ENCODE measurements at regions not wholly inside any gene's neighbourhood (a gene's known extent, or its start where the extent isn't known, plus 50 kb on each side); places are given as distances from the start of the nearest gene placed in this dataset.
"Not testable (repeated sequence)": the region's sequence is repeated elsewhere in the genome, so short reads cannot be mapped to it uniquely, and the experiment has no call there.

DNA sequence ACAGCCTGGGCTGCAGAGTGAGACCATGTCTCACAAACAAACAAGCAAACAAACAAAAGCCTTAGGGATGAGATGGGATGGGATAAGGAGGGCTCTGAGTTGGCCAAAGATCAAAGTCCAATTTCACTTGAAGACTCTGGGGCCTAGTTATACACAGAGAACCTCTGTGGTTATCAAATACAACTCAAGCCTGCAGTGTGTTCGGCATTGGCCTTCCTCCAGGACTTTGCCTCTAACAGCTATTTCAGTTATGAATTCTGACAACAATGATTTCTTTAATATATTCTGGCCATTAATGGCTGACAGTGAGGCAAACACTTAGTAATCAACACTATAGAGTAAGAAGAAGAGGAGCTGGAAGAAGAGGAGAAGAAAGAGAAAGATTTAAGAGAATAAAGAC, 171.1 kb downstream of the PDGFRA start:
- TF ChIP-seq, protein P1, sequence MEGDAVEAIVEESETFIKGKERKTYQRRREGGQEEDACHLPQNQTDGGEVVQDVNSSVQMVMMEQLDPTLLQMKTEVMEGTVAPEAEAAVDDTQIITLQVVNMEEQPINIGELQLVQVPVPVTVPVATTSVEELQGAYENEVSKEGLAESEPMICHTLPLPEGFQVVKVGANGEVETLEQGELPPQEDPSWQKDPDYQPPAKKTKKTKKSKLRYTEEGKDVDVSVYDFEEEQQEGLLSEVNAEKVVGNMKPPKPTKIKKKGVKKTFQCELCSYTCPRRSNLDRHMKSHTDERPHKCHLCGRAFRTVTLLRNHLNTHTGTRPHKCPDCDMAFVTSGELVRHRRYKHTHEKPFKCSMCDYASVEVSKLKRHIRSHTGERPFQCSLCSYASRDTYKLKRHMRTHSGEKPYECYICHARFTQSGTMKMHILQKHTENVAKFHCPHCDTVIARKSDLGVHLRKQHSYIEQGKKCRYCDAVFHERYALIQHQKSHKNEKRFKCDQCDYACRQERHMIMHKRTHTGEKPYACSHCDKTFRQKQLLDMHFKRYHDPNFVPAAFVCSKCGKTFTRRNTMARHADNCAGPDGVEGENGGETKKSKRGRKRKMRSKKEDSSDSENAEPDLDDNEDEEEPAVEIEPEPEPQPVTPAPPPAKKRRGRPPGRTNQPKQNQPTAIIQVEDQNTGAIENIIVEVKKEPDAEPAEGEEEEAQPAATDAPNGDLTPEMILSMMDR (IDR thresholded peaks at IDR 0.05; ENCODE audit: control extremely low read depth, extremely low read depth, low read depth, missing control alignments) = no peak
- CTCF ChIA-PET = no interaction called here
- DNase-seq (ENCODE audit: extremely low spot score) = no peak
- POLR2A ChIA-PET = no interaction called here

DNA sequence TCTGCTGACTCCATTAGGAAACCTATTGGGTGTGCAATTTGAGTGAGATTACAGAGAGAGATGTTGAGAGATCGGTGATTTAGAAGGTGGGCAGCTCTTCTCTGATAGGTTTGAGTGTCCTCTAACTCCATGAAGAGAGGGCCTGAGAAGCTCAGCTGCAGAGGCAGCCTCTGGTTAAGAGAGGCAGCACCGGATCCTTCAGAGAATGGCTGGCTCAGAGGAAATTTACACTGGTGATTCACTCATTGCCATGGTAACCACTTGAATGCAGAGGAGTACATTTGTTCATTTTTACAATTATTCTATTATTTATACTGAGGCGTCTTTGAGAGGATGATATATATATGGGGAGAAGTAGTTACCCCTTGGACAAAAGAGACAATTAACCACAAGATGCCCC, 171.7 kb downstream of the PDGFRA start:
- CTCF ChIA-PET = no interaction called here
- POLR2A ChIA-PET = no interaction called here
- TF ChIP-seq, protein P1 (IDR thresholded peaks at IDR 0.05; ENCODE audit: control extremely low read depth, extremely low read depth, low read depth, missing control alignments) = no peak
- no peak for DNase-seq (ENCODE audit: extremely low spot score)

DNA sequence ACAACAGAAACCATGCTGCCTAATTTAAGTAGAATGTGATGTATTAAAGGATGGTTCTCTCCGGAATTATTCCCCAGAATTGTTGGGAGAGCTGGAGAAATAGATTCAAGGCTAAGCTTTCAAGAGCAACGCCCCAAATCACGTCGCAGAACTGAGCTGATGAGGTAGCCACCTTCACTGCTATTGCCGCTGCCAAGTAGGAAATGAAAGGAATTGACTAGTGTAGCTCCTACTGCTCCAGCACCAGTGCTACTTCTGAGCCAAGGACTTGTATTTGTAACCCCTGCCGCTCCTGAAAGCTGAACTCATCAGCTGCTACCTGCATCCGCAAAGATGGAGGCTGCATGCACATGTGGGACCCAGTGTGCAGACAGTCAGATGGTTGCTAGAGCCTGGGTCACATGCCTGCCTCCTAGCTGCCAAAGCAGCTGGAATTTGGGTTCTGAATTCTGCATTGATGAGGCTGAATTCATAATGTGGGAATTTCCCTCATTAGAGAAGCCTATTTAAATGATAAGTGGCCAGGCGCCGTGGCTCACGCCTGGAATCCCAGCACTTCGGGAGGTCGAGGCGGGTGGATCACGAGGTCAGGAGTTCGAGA, 173.9 kb downstream of the PDGFRA start:
- ChIA-PET CTCF (interaction anchor here (0.8 kb wide), 1 partner anchor 12 kb away, joined by 3 read pairs; no protein-coding TSS in a partner anchor), POLR2A (no interaction called here)
- DNase-seq (ENCODE audit: extremely low spot score) = no peak
- TF ChIP-seq, protein P1 (IDR thresholded peaks at IDR 0.05; ENCODE audit: control extremely low read depth, extremely low read depth, low read depth, missing control alignments) = no peak

DNA sequence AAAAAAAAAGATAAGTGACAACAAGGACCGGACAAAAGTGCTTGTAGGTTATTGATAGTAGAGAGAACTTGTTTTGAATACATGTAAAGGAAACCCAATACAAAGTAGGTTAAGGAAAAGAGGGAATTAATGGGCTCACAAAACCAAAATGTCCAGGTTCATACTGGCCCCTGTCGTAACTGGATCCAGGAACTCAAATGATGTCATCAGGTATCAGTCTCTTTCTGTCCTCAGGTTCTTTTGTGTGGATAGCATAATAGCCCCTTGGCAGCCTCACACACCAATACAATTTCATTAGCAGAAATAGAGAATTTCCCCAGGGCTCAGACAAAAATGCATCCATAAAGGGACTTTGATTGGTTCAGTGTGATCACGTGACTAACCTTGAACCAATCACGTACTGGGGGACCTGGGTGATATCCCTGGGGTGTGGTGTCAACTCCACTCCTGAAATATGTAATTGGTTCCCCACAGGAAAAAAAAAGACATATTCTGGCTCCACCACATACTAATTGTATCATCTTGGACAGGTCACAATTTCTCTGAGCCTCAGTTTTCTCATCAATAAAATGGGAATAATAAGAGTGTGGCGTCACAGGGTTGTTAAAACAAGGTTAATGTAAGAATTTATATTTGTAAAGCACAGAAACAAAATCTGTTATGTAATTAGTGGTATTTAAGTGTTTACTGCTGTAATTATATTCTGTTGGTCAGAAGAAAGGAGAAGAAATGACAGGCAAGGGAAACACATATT, 174.8 kb downstream of the PDGFRA start:
- DNase-seq (ENCODE audit: extremely low spot score) = no peak
- TF ChIP-seq, protein P1 (IDR thresholded peaks at IDR 0.05; ENCODE audit: control extremely low read depth, extremely low read depth, low read depth, missing control alignments) = no peak
- CTCF ChIA-PET = interaction anchor here (0.8 kb wide), 1 partner anchor 12 kb away, joined by 3 read pairs; no protein-coding TSS in a partner anchor
- POLR2A ChIA-PET = no interaction called here

DNA sequence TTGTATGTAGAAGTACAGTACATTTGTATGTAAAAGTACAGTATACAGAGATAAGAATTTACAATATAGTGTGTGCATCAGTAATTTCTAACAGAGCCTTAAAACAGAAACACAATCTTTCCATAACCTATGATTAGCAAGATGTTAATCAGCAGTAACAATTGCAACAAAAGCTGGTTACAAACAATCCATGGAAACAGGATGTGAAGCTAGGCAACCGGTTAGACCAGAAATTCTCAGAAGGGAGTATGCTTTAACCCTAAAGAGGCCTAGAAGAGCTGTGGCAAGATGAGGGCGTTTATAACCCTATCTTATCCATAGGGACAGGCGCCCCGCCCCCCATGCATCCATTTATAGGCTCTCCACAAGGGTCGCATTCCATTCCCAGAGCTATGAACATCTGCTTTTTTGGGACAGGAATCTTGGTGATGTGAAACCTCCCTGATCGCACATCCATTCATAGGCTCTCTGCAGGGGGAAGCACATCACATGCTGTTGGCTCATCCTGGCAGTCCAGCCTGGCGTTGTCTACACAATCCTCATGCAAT, 180.3 kb downstream of the PDGFRA start:
- POLR2A ChIA-PET; CTCF ChIA-PET; DNase-seq (ENCODE audit: extremely low spot score): not testable (repeated sequence)

DNA sequence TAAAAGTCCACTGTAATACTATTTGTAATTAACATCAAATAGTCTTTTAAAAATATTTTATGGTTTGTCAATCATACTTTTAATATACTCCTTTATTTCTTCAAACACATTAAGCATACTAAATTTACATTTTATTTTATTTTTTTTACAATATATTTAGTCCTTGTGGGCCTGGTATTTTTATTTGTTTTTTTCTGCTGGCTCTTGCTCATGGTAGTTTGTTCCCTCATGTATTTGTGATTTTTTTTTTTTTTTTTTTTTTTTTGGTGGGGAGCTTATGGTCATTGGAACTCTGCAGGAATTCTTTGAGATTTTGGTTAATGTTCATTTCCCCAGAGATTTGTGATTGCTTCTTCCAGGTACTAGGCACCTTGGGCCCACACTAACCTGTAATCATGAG, 185.5 kb downstream of the PDGFRA start:
- ChIA-PET CTCF (interaction anchor here (1.0 kb wide), 1 partner anchor 96 kb away, joined by 3 read pairs; no protein-coding TSS in a partner anchor), POLR2A (interaction anchor here (0.6 kb wide), 1 partner anchor 79 kb away, joined by 6 read pairs; no protein-coding TSS in a partner anchor)
- DNase-seq (ENCODE audit: extremely low spot score) = no peak
- TF ChIP-seq, protein P1 (IDR thresholded peaks at IDR 0.05; ENCODE audit: control extremely low read depth, extremely low read depth, low read depth, missing control alignments) = no peak

DNA sequence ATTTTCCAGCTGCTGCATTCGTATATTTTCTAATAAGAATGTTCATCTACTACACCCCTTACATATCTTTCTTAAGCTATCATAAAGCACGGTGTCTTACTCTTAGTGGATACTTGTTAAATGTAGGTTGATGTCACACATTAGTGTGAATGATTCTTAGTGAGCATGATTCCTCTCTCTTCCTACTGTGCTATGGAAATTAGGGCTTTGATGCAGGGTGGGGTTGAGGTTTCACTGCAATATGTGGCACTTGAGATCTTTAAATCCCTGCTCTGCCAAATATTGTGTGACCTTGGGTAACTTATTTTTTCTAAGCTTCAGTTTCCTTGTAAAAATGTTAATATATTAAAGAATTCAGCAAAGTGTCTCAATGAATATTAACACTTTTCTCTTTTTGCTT, 188.4 kb downstream of the PDGFRA start:
- no peak for DNase-seq (ENCODE audit: extremely low spot score)
- CTCF ChIA-PET = interaction anchor here (1.3 kb wide), 1 partner anchor 26 kb away, joined by 3 read pairs; no protein-coding TSS in a partner anchor

More for the DNA sequence above, 188.4 kb downstream of the PDGFRA start:
- POLR2A ChIA-PET = no interaction called here
- TF ChIP-seq, protein P1 (IDR thresholded peaks at IDR 0.05; ENCODE audit: control extremely low read depth, extremely low read depth, low read depth, missing control alignments) = no peak

All from GM10248 (cell line).